ENCODE measurements at regions not wholly inside any gene's neighbourhood (a gene's known extent, or its start where the extent isn't known, plus 50 kb on each side); places are given as distances from the start of the nearest gene placed in this dataset.
"Not testable (repeated sequence)": the region's sequence is repeated elsewhere in the genome, so short reads cannot be mapped to it uniquely, and the experiment has no call there.

- DNase-seq (ENCODE audit: low read depth, low spot score) = no peak
- no peak overlapping the region for H3K4me3 ChIP-seq (ENCODE audit: low read length)
These were observed 68.0 kb downstream of the CBLN4 start for GRCh38 chr20:55937283-55937682.

GRCh38 chr20:55936209-55936595 lies 69.1 kb downstream of the CBLN4 start:
- no peak for DNase-seq (ENCODE audit: low read depth, low spot score)
- no peak overlapping the region for H3K4me3 ChIP-seq (ENCODE audit: low read length)

GRCh38 chr20:55935448-55936208 lies 69.7 kb downstream of the CBLN4 start:
- DNase-seq (ENCODE audit: low read depth, low spot score) = no peak
- no peak overlapping the region for H3K4me3 ChIP-seq (ENCODE audit: low read length)

- DNase-seq (ENCODE audit: low read depth, low spot score) = no peak
These were observed 71.2 kb downstream of the CBLN4 start for GRCh38 chr20:55934146-55934545.

GRCh38 chr20:55930876-55931275 lies 74.4 kb downstream of the CBLN4 start:
- DNase-seq (ENCODE audit: low read depth, low spot score); H3K4me3 ChIP-seq (ENCODE audit: low read length): not testable (repeated sequence)

More at GRCh38 chr20:55934146-55934545, 71.2 kb downstream of the CBLN4 start:
- H3K4me3 ChIP-seq (ENCODE audit: low read length) = no peak overlapping the region

- no peak for DNase-seq (ENCODE audit: low read depth, low spot score)
These were observed 77.1 kb downstream of the CBLN4 start for GRCh38 chr20:55928266-55928665.

GRCh38 chr20:55919956-55920355 lies 85.4 kb downstream of the CBLN4 start:
- no peak overlapping the region for H3K4me3 ChIP-seq (ENCODE audit: low read length)
- DNase-seq (ENCODE audit: low read depth, low spot score) = no peak

More at GRCh38 chr20:55928266-55928665, 77.1 kb downstream of the CBLN4 start:
- no peak overlapping the region for H3K4me3 ChIP-seq (ENCODE audit: low read length)

GRCh38 chr20:55919319-55919718 lies 86.0 kb downstream of the CBLN4 start:
- DNase-seq (ENCODE audit: low read depth, low spot score) = no peak
- no peak overlapping the region for H3K4me3 ChIP-seq (ENCODE audit: low read length)

- DNase-seq (ENCODE audit: low read depth, low spot score) = no peak
- H3K4me3 ChIP-seq (ENCODE audit: low read length) = no peak overlapping the region
These were observed 86.8 kb downstream of the CBLN4 start for GRCh38 chr20:55918471-55918870.

- DNase-seq (ENCODE audit: low read depth, low spot score) = no peak
- no peak overlapping the region for H3K4me3 ChIP-seq (ENCODE audit: low read length)
These were observed 112.3 kb downstream of the CBLN4 start for GRCh38 chr20:55893031-55893430.

- H3K4me3 ChIP-seq (ENCODE audit: low read length) = no peak overlapping the region
- DNase-seq (ENCODE audit: low read depth, low spot score) = no peak
These were observed 116.6 kb downstream of the CBLN4 start for GRCh38 chr20:55888685-55889084.

- no peak overlapping the region for H3K4me3 ChIP-seq (ENCODE audit: low read length)
- no peak for DNase-seq (ENCODE audit: low read depth, low spot score)
These were observed 122.4 kb downstream of the CBLN4 start for GRCh38 chr20:55882910-55883309.

GRCh38 chr20:55882286-55882685 lies 123.0 kb downstream of the CBLN4 start:
- no peak for DNase-seq (ENCODE audit: low read depth, low spot score)
- no peak overlapping the region for H3K4me3 ChIP-seq (ENCODE audit: low read length)

GRCh38 chr20:55881204-55881603 lies 124.1 kb downstream of the CBLN4 start:
- no peak for DNase-seq (ENCODE audit: low read depth, low spot score)
- no peak overlapping the region for H3K4me3 ChIP-seq (ENCODE audit: low read length)

GRCh38 chr20:55880361-55880760 lies 125.0 kb downstream of the CBLN4 start:
- no peak overlapping the region for H3K4me3 ChIP-seq (ENCODE audit: low read length)

GRCh38 chr20:55855052-55855451 lies 150.3 kb downstream of the CBLN4 start:
- H3K4me3 ChIP-seq (ENCODE audit: low read length) = no peak overlapping the region
- no peak for DNase-seq (ENCODE audit: low read depth, low spot score)

More at GRCh38 chr20:55880361-55880760, 125.0 kb downstream of the CBLN4 start:
- DNase-seq (ENCODE audit: low read depth, low spot score) = no peak

- no peak overlapping the region for H3K4me3 ChIP-seq (ENCODE audit: low read length)
- DNase-seq (ENCODE audit: low read depth, low spot score) = no peak
These were observed 175.0 kb downstream of the CBLN4 start for GRCh38 chr20:55830121-55830827.

GRCh38 chr20:55805138-55805537 lies 200.2 kb downstream of the CBLN4 start:
- no peak for DNase-seq (ENCODE audit: low read depth, low spot score)
- no peak overlapping the region for H3K4me3 ChIP-seq (ENCODE audit: low read length)

GRCh38 chr20:55800552-55801245 lies 204.6 kb downstream of the CBLN4 start:
- DNase-seq (ENCODE audit: low read depth, low spot score) = no peak
- no peak overlapping the region for H3K4me3 ChIP-seq (ENCODE audit: low read length)

GRCh38 chr20:55793986-55794385 lies 211.3 kb downstream of the CBLN4 start:
- no peak for DNase-seq (ENCODE audit: low read depth, low spot score)
- no peak overlapping the region for H3K4me3 ChIP-seq (ENCODE audit: low read length)

All from Jurkat, Clone E6-1 (cell line).